ENCODE measurements at regions not wholly inside any gene's neighbourhood (a gene's known extent, or its start where the extent isn't known, plus 50 kb on each side); places are given as distances from the start of the nearest gene placed in this dataset.
"Not testable (repeated sequence)": the region's sequence is repeated elsewhere in the genome, so short reads cannot be mapped to it uniquely, and the experiment has no call there.

- no peak for DNase-seq
Observed at GRCh38 chr4:27775156-27775555, 914.5 kb downstream of the STIM2 start.

- DNase-seq: no peak
Observed at GRCh38 chr4:27779827-27780226, 919.2 kb downstream of the STIM2 start.

- no peak for DNase-seq
Observed at GRCh38 chr4:27787195-27787594, 926.6 kb downstream of the STIM2 start.

GRCh38 chr4:27789773-27790172, 929.1 kb downstream of the STIM2 start:
- no peak for DNase-seq

GRCh38 chr4:27790911-27791310, 930.3 kb downstream of the STIM2 start:
- no peak for DNase-seq

GRCh38 chr4:27791640-27792039, 931.0 kb downstream of the STIM2 start:
- no peak for DNase-seq

GRCh38 chr4:27807207-27807606, 946.6 kb downstream of the STIM2 start:
- no peak for DNase-seq

GRCh38 chr4:27811948-27812347, 951.3 kb downstream of the STIM2 start:
- DNase-seq: no peak

- DNase-seq: not testable (repeated sequence)
Observed at GRCh38 chr4:27813226-27813625, 952.6 kb downstream of the STIM2 start.

GRCh38 chr4:27813699-27814425, 953.2 kb downstream of the STIM2 start:
- not testable (repeated sequence) for DNase-seq

- DNase-seq: no peak
Observed at GRCh38 chr4:27819246-27819645, 958.6 kb downstream of the STIM2 start.

- DNase-seq: no peak
Observed at GRCh38 chr4:27828843-27829242, 968.2 kb downstream of the STIM2 start.

GRCh38 chr4:27830251-27830650, 969.6 kb downstream of the STIM2 start:
- DNase-seq: no peak

- no peak for DNase-seq
Observed at GRCh38 chr4:27835851-27836250, 975.2 kb downstream of the STIM2 start.

- no peak for DNase-seq
Observed at GRCh38 chr4:27836523-27836922, 975.9 kb downstream of the STIM2 start.

- DNase-seq: no peak
Observed at GRCh38 chr4:27843776-27844175, 983.1 kb downstream of the STIM2 start.

- no peak for DNase-seq
Observed at GRCh38 chr4:27844376-27844775, 983.7 kb downstream of the STIM2 start.

GRCh38 chr4:27846951-27847350, 986.3 kb downstream of the STIM2 start:
- DNase-seq: no peak

GRCh38 chr4:27861381-27861787, 1000.7 kb downstream of the STIM2 start:
- no peak for DNase-seq

- DNase-seq: no peak
Observed at GRCh38 chr4:27861802-27862201, 1001.2 kb downstream of the STIM2 start.

- DNase-seq: no peak
Observed at GRCh38 chr4:27873596-27873995, 1013.0 kb downstream of the STIM2 start.

- DNase-seq: no peak
Observed at GRCh38 chr4:27881705-27882104, 1021.1 kb downstream of the STIM2 start.

GRCh38 chr4:27886120-27886519, 1025.5 kb downstream of the STIM2 start:
- DNase-seq: no peak

- no peak for DNase-seq
Observed at GRCh38 chr4:27887646-27888045, 1027.0 kb downstream of the STIM2 start.

GRCh38 chr4:27888505-27888904, 1027.9 kb downstream of the STIM2 start:
- no peak for DNase-seq

Measured in activated effector memory CD4-positive, alpha-beta T cell treated with anti-CD3 and anti-CD28 coated beads, Interleukin-2, amount 50 U/mL, for 16 hours (primary cell).